SK-N-SH (cell line): ENCODE measurements at regions not wholly inside any gene's neighbourhood (a gene's known extent, or its start where the extent isn't known, plus 50 kb on each side); places are given as distances from the start of the nearest gene placed in this dataset.

Experiments
- CTCF ChIA-PET: fragments of 300-600, 350-600 bp; formaldehyde crosslinking; extraction: SDS; loops from one replicate; lab custom pipeline; 2021; lab: Yijun Ruan, JAX
- POLR2A ChIA-PET: fragments of 350-600 bp; sonication (Branson Sonifier 250); formaldehyde crosslinking; extraction: SDS; loops from one replicate; lab custom pipeline; 2020; ENCODE audit warnings: antibody characterized with exemption, inconsistent platforms; lab: Yijun Ruan, JAX
- DNase-seq: peaks from one replicate; pipeline ENCODE4 v3.0.0; 2012
- H2AFZ ChIP-seq: fragments of 200-600 bp; sonication (generic); 2 replicates; pipeline ENCODE4 v1.8.1; 2016; ENCODE audit warnings: antibody characterized with exemption, mild to moderate bottlenecking, low read depth
- H3F3A ChIP-seq: fragments of 200-600 bp; sonication (generic); replicated peaks from 2 replicates; pipeline ENCODE3; 2016; ENCODE audit warnings: antibody characterized with exemption, mild to moderate bottlenecking; ENCODE audit not compliant: insufficient read depth
- H3K27ac ChIP-seq, 2 experiments: fragments of 200-500 bp in 1 of 2; fragments of 200-600 bp in 1 of 2; sonication (Bioruptor generic) in 1 of 2; sonication (generic), shearing (Covaris generic) in 1 of 2; 2 replicates each; pipeline versions ENCODE4 v1.5.1 to v1.6.1; 2014 to 2016; ENCODE audit warnings: low read depth in 2 of 2, inconsistent platforms in 1 of 2, low read length in 1 of 2, mild to moderate bottlenecking in 1 of 2, mixed read lengths in 1 of 2
- H3K27me3 ChIP-seq: fragments of 200-600 bp; sonication (generic), shearing (Covaris generic); 2 replicates; pipeline ENCODE4 v1.6.1; 2016; ENCODE audit warnings: mixed run types; ENCODE audit not compliant: insufficient read depth
- H3K36me3 ChIP-seq, 2 experiments: fragments of 200-500 bp in 1 of 2; fragments of 200-600 bp in 1 of 2; sonication (Bioruptor generic) in 1 of 2; sonication (generic) in 1 of 2; replicated peaks in 1 of 2; 2 replicates each; pipeline versions ENCODE3 to v1.5.1; 2014 to 2016; ENCODE audit warnings: low read length in 1 of 2, mild to moderate bottlenecking in 1 of 2; ENCODE audit not compliant: insufficient read depth in 2 of 2, control insufficient read depth in 1 of 2
- H3K4me1 ChIP-seq, 2 experiments: fragments of 200-500 bp in 1 of 2; fragments of 200-600 bp in 1 of 2; sonication (Bioruptor generic) in 1 of 2; sonication (generic), shearing (Covaris generic) in 1 of 2; 2 replicates each; pipeline versions ENCODE4 v1.5.1 to v1.6.1; 2014 to 2016; ENCODE audit warnings: low read depth in 1 of 2, low read length in 1 of 2, mixed run types in 1 of 2; ENCODE audit not compliant: insufficient read depth in 2 of 2, control insufficient read depth in 1 of 2
- H3K4me2 ChIP-seq: fragments of 200-600 bp; sonication (generic), shearing (Covaris generic); 2 replicates; pipeline ENCODE4 v1.6.1; 2017; ENCODE audit warnings: mixed run types
- H3K4me3 ChIP-seq, 2 experiments: fragments of 200-500 bp in 1 of 2; fragments of 200-600 bp in 1 of 2; sonication (Bioruptor generic) in 1 of 2; sonication (generic), shearing (Covaris generic) in 1 of 2; 2 replicates each; pipeline versions ENCODE4 v1.5.1 to v1.8.1; 2014 to 2016; ENCODE audit warnings: low read depth in 2 of 2, inconsistent platforms in 1 of 2, low read length in 1 of 2, mild to moderate bottlenecking in 1 of 2, mixed read lengths in 1 of 2, moderate library complexity in 1 of 2
- H3K79me2 ChIP-seq: fragments of 200-600 bp; sonication (generic); 2 replicates; pipeline ENCODE4 v1.8.1; 2017; ENCODE audit warnings: mild to moderate bottlenecking; ENCODE audit not compliant: insufficient read depth
- H3K9ac ChIP-seq: fragments of 200-600 bp; sonication (generic); 2 replicates; pipeline ENCODE4 v1.6.1; 2017; ENCODE audit warnings: mixed run types
- H3K9me2 ChIP-seq: fragments of 200-600 bp; sonication (generic); 2 replicates; pipeline ENCODE4 v1.6.1; 2017; ENCODE audit warnings: mixed run types
- H3K9me3 ChIP-seq: fragments of 200-600 bp; sonication (generic); 2 replicates; pipeline ENCODE4 v1.6.1; 2017; ENCODE audit warnings: mixed run types, mild to moderate bottlenecking, moderate library complexity
- H4K20me1 ChIP-seq: fragments of 200-600 bp; sonication (generic); 2 replicates; pipeline ENCODE4 v1.6.1; 2017; ENCODE audit warnings: mild to moderate bottlenecking, mixed run types; ENCODE audit not compliant: insufficient read depth
- CHD2 ChIP-seq: fragments of 150-350 bp; IDR thresholded peaks from 2 replicates; pipeline ENCODE4 v1.6.1; 2018; ENCODE audit warnings: low read length; ENCODE audit not compliant: partially characterized antibody
- EP300 ChIP-seq, 2 experiments: IDR thresholded peaks; 2 replicates each; pipeline versions ENCODE4 v1.4.0 to v1.6.1; 2012; ENCODE audit warnings: borderline replicate concordance in 1 of 2, low read depth in 1 of 2, low read length in 1 of 2
- FOXM1 ChIP-seq: IDR thresholded peaks from 2 replicates; pipeline ENCODE4 v1.4.0; 2012; ENCODE audit warnings: low read depth, mild to moderate bottlenecking
- GABPA ChIP-seq: IDR thresholded peaks from 2 replicates; pipeline ENCODE4 v1.4.0; 2012; ENCODE audit warnings: low read depth, mild to moderate bottlenecking
- JUND ChIP-seq: IDR thresholded peaks from 2 replicates; pipeline ENCODE4 v1.4.0; 2012
- MEF2A ChIP-seq: IDR thresholded peaks from 2 replicates; pipeline ENCODE4 v1.4.0; 2012; ENCODE audit warnings: low read depth, borderline replicate concordance
- MXI1 ChIP-seq: IDR thresholded peaks from 2 replicates; pipeline ENCODE4 v1.6.1; 2012; ENCODE audit warnings: mild to moderate bottlenecking, low read depth, low read length, improper control_type of control experiment
- NRF1 ChIP-seq: IDR thresholded peaks from 2 replicates; pipeline ENCODE4 v1.6.1; 2012; ENCODE audit warnings: low read depth, mild to moderate bottlenecking, low read length
- RAD21 ChIP-seq: IDR thresholded peaks from 2 replicates; pipeline ENCODE4 v1.6.1; 2012; ENCODE audit warnings: mild to moderate bottlenecking, low read length
- RCOR1 ChIP-seq: fragments of 150-350 bp; IDR thresholded peaks from 2 replicates; pipeline ENCODE4 v1.6.1; 2017; ENCODE audit warnings: antibody characterized with exemption, low read length
- REST ChIP-seq: IDR thresholded peaks from 2 replicates; pipeline ENCODE4 v1.6.1; 2012; ENCODE audit warnings: mild to moderate bottlenecking, low read depth, low read length, moderate library complexity
- RFX5 ChIP-seq: IDR thresholded peaks from 2 replicates; pipeline ENCODE4 v1.6.1; 2012; ENCODE audit warnings: mild to moderate bottlenecking, improper control_type of control experiment, low read length
- RXRA ChIP-seq: IDR thresholded peaks from 2 replicates; pipeline ENCODE4 v1.4.0; 2012; ENCODE audit warnings: low read depth, mild to moderate bottlenecking, borderline replicate concordance
- SIN3A ChIP-seq: IDR thresholded peaks from 2 replicates; pipeline ENCODE4 v1.6.1; 2012; ENCODE audit warnings: low read depth, mild to moderate bottlenecking, low read length, moderate library complexity, borderline replicate concordance
- SMC3 ChIP-seq: IDR thresholded peaks from 2 replicates; pipeline ENCODE4 v1.6.1; 2012; ENCODE audit warnings: low read depth, low read length, improper control_type of control experiment
- TAF1 ChIP-seq: IDR thresholded peaks from 2 replicates; pipeline ENCODE4 v1.6.1; 2012; ENCODE audit warnings: low read depth, mild to moderate bottlenecking, low read length, moderate library complexity, borderline replicate concordance
- TCF12 ChIP-seq: IDR thresholded peaks from 2 replicates; pipeline ENCODE4 v1.4.0; 2012
- TEAD4 ChIP-seq: IDR thresholded peaks from 2 replicates; pipeline ENCODE4 v1.4.0; 2012; ENCODE audit warnings: mild to moderate bottlenecking, borderline replicate concordance; ENCODE audit not compliant: insufficient read depth
- YY1 ChIP-seq: IDR thresholded peaks from 2 replicates; pipeline ENCODE4 v1.4.0; 2012; ENCODE audit warnings: low read depth, mild to moderate bottlenecking
- WGBS: methylation state at CpG from one replicate; pipeline ENCODE4 v1.1.6; 2017; ENCODE audit warnings: low lambda C conversion rate; 5-methylcytosine and 5-hydroxymethylcytosine counted together
- TF ChIP-seq, protein P1 (sequence below): fragments of 200-600 bp; sonication (generic); IDR thresholded peaks from 2 replicates; pipeline ENCODE4 v1.6.1; 2017; ENCODE audit warnings: antibody characterized with exemption, mild to moderate bottlenecking, moderate library complexity
- TF ChIP-seq, protein P2 (sequence below): IDR thresholded peaks from 2 replicates; pipeline ENCODE4 v1.4.0; 2012; ENCODE audit warnings: low read depth
- TF ChIP-seq, protein P3 (sequence below): IDR thresholded peaks from 2 replicates; pipeline ENCODE4 v1.4.0; 2012; ENCODE audit warnings: low read depth, borderline replicate concordance

- Histone ChIP-seq H3K27me3 (no peaks in the 10 kb centered on the region), H3K4me3 (no peak overlapping the region), H3K36me3 (no peaks in the 10 kb centered on the region), H3K27ac (no peak overlapping the region), H3K9me3 (no peaks in the 10 kb centered on the region), H3F3A (no peaks in the 10 kb centered on the region), H3K9ac (no peak overlapping the region), H3K4me2 (no peak overlapping the region), H2AFZ (no peak overlapping the region), H3K9me2 (no peaks in the 10 kb centered on the region), H3K79me2 (no peaks in the 10 kb centered on the region), H4K20me1 (no peaks in the 10 kb centered on the region), H3K4me1 (no peaks in the 10 kb centered on the region)
- DNase-seq, result no peak
- ChIA-PET CTCF (interaction anchor here (0.9 to 1.6 kb wide), 2 partner anchors 9 kb away, joined by 3 to 4 read pairs; no protein-coding TSS in a partner anchor), POLR2A (no interaction called here)
- TF ChIP-seq FOXM1 (no peak), JUND (no peak), RXRA (no peak), RAD21 (no peak), RCOR1 (no peak), TEAD4 (no peak), EP300 (IDR thresholded peaks at IDR 0.05; ENCODE audit: borderline replicate concordance in 1 of 2, low read depth in 1 of 2, low read length in 1 of 2) (no peak), SMC3 (no peak)
These were observed 451.4 kb downstream of the XYLT1 start for GRCh38 chr16:17019366-17019765.

DNA sequence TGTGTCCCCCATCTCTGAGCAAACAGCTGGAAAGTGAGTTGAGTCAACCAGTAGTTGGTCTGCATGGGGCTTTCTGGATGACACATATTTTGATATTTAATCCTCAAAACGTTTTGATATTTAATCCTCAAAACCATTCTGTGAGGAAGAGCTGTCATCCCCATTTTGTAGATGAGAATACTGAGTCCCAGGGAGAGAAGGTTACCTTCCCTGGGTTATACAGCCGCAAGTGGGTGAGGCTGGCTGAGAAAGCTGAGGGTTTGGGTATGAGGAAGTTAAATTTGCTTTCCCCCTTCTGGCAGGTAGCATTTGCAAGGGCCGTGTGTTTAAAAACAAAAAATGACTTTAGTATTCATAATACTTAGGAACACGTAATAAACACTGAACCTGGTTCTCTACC is 447.2 kb downstream of the XYLT1 start:
- no peaks in the 10 kb centered on the region for H4K20me1 ChIP-seq
- no peak overlapping the region for H3K9ac ChIP-seq
- peaks cover 0 to 2% of the 10 kb centered on the region in 2 experiments; a peak in 1 of 4 replicates for H3K4me1 ChIP-seq
- H3K79me2 ChIP-seq, result no peaks in the 10 kb centered on the region
- H3K4me2 ChIP-seq, result no peak overlapping the region
- no peaks in the 10 kb centered on the region for H3K36me3 ChIP-seq
- H3F3A ChIP-seq, result no peaks in the 10 kb centered on the region
- H2AFZ ChIP-seq, result no peak overlapping the region
- no peak overlapping the region for H3K27ac ChIP-seq
- POLR2A ChIA-PET, result no interaction called here
- CTCF ChIA-PET, result no interaction called here
- no peaks in the 10 kb centered on the region for H3K9me3 ChIP-seq
- no peak overlapping the region for H3K4me3 ChIP-seq
- no peaks in the 10 kb centered on the region for H3K27me3 ChIP-seq
- TF ChIP-seq, protein P1, sequence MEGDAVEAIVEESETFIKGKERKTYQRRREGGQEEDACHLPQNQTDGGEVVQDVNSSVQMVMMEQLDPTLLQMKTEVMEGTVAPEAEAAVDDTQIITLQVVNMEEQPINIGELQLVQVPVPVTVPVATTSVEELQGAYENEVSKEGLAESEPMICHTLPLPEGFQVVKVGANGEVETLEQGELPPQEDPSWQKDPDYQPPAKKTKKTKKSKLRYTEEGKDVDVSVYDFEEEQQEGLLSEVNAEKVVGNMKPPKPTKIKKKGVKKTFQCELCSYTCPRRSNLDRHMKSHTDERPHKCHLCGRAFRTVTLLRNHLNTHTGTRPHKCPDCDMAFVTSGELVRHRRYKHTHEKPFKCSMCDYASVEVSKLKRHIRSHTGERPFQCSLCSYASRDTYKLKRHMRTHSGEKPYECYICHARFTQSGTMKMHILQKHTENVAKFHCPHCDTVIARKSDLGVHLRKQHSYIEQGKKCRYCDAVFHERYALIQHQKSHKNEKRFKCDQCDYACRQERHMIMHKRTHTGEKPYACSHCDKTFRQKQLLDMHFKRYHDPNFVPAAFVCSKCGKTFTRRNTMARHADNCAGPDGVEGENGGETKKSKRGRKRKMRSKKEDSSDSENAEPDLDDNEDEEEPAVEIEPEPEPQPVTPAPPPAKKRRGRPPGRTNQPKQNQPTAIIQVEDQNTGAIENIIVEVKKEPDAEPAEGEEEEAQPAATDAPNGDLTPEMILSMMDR, result no peak
- TF ChIP-seq FOXM1, result no peak
- TF ChIP-seq RCOR1, result no peak
- TF ChIP-seq MXI1, result no peak
- TF ChIP-seq TCF12, result no peak
- TF ChIP-seq MEF2A, result no peak
- TF ChIP-seq SIN3A, result no peak
- no peak for TF ChIP-seq SMC3
- TF ChIP-seq, protein P2, sequence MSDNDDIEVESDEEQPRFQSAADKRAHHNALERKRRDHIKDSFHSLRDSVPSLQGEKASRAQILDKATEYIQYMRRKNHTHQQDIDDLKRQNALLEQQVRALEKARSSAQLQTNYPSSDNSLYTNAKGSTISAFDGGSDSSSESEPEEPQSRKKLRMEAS, result no peak
- no peak for TF ChIP-seq TAF1
- no peak for TF ChIP-seq CHD2
- TF ChIP-seq GABPA, result no peak
- TF ChIP-seq, protein P3, sequence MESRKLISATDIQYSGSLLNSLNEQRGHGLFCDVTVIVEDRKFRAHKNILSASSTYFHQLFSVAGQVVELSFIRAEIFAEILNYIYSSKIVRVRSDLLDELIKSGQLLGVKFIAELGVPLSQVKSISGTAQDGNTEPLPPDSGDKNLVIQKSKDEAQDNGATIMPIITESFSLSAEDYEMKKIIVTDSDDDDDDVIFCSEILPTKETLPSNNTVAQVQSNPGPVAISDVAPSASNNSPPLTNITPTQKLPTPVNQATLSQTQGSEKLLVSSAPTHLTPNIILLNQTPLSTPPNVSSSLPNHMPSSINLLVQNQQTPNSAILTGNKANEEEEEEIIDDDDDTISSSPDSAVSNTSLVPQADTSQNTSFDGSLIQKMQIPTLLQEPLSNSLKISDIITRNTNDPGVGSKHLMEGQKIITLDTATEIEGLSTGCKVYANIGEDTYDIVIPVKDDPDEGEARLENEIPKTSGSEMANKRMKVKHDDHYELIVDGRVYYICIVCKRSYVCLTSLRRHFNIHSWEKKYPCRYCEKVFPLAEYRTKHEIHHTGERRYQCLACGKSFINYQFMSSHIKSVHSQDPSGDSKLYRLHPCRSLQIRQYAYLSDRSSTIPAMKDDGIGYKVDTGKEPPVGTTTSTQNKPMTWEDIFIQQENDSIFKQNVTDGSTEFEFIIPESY, result no peak
- TF ChIP-seq RFX5, result no peak
- no peak for TF ChIP-seq NRF1
- TF ChIP-seq REST, result no peak
- TF ChIP-seq RXRA, result no peak
- no peak for TF ChIP-seq YY1
- TF ChIP-seq JUND, result no peak
- no peaks in the 10 kb centered on the region for H3K9me2 ChIP-seq
- no peak for DNase-seq
- 24% methylated on average over 4 of the region's 4 CpGs for WGBS
